ENCODE measurements at regions not wholly inside any gene's neighbourhood (a gene's known extent, or its start where the extent isn't known, plus 50 kb on each side); places are given as distances from the start of the nearest gene placed in this dataset.

- Mint-ChIP-seq H3K9me3 (peaks cover 5% of the 10 kb centered on the region), H3K36me3 (ENCODE audit: low read depth) (no peaks in the 10 kb centered on the region), H3K27me3 (no peaks in the 10 kb centered on the region), H3K27ac (no peak overlapping the region), H3K4me3 (no peak overlapping the region), H3K4me1 (ENCODE audit: low read depth) (no peaks in the 10 kb centered on the region)
- no peaks in the 10 kb centered on the region for H3K27me3 ChIP-seq (ENCODE audit: control insufficient read depth in 1 of 2, insufficient read depth in 2 of 2, low read length in 2 of 2)
- H3K4me3 ChIP-seq (ENCODE audit: low read length), result no peak overlapping the region
- no peaks in the 10 kb centered on the region for H3K9me3 ChIP-seq (ENCODE audit: control insufficient read depth in 1 of 2, insufficient read depth in 1 of 2, low read length in 2 of 2)
- POLR2A ChIA-PET, result no interaction called here
- CTCF ChIA-PET, result no interaction called here
- H3K27ac ChIP-seq (ENCODE audit: low read depth in 1 of 2, low read length in 2 of 2), result no peak overlapping the region
- intact Hi-C loops (cut with DNase I, micrococcal nuclease), result no loop called here
- no peak for DNase-seq
- no peak for ATAC-seq (ENCODE audit: poor library complexity)
- H3K36me3 ChIP-seq (ENCODE audit: insufficient read depth, low read length), result no peaks in the 10 kb centered on the region
- TF ChIP-seq CTCF (IDR thresholded peaks at IDR 0.05), result no peak
- no peaks in the 10 kb centered on the region for H3K4me1 ChIP-seq (ENCODE audit: insufficient read depth, low read length)
Observed at GRCh38 chr16:52076332-52076731, 470.6 kb downstream of the TOX3 start.

GRCh38 chr16:52074133-52074532 lies 472.8 kb downstream of the TOX3 start:
- no peaks in the 10 kb centered on the region for H3K4me1 ChIP-seq (ENCODE audit: insufficient read depth, low read length)
- H3K36me3 Mint-ChIP-seq (ENCODE audit: low read depth), result no peaks in the 10 kb centered on the region
- H3K4me3 ChIP-seq (ENCODE audit: low read length), result no peak overlapping the region
- no peak overlapping the region for H3K4me3 Mint-ChIP-seq
- ATAC-seq (ENCODE audit: poor library complexity), result no peak
- no peak for DNase-seq
- no peaks in the 10 kb centered on the region for H3K27me3 Mint-ChIP-seq
- intact Hi-C loops (cut with DNase I, micrococcal nuclease), result no loop called here
- ChIA-PET CTCF (no interaction called here), POLR2A (no interaction called here)
- no peaks in the 10 kb centered on the region for H3K27me3 ChIP-seq (ENCODE audit: control insufficient read depth in 1 of 2, insufficient read depth in 2 of 2, low read length in 2 of 2)
- H3K4me1 Mint-ChIP-seq (ENCODE audit: low read depth), result no peaks in the 10 kb centered on the region
- H3K36me3 ChIP-seq (ENCODE audit: insufficient read depth, low read length), result no peaks in the 10 kb centered on the region
- H3K27ac Mint-ChIP-seq, result no peak overlapping the region
- H3K27ac ChIP-seq (ENCODE audit: low read depth in 1 of 2, low read length in 2 of 2), result no peak overlapping the region
- no peaks in the 10 kb centered on the region for H3K9me3 Mint-ChIP-seq
- H3K9me3 ChIP-seq (ENCODE audit: control insufficient read depth in 1 of 2, insufficient read depth in 1 of 2, low read length in 2 of 2), result no peaks in the 10 kb centered on the region
- no peak for TF ChIP-seq CTCF (IDR thresholded peaks at IDR 0.05)

- ATAC-seq (ENCODE audit: poor library complexity) (no peak), DNase-seq (no peak)
- H3K4me3 ChIP-seq (ENCODE audit: low read length), result no peak overlapping the region
- ChIA-PET POLR2A (no interaction called here), CTCF (no interaction called here)
- no peak overlapping the region for H3K27ac ChIP-seq (ENCODE audit: low read depth in 1 of 2, low read length in 2 of 2)
- H3K36me3 Mint-ChIP-seq (ENCODE audit: low read depth), result no peaks in the 10 kb centered on the region
- no peaks in the 10 kb centered on the region for H3K9me3 Mint-ChIP-seq
- TF ChIP-seq CTCF (IDR thresholded peaks at IDR 0.05), result no peak
- no peak overlapping the region for H3K27ac Mint-ChIP-seq
- H3K27me3 ChIP-seq (ENCODE audit: control insufficient read depth in 1 of 2, insufficient read depth in 2 of 2, low read length in 2 of 2), result no peaks in the 10 kb centered on the region
- no peaks in the 10 kb centered on the region for H3K36me3 ChIP-seq (ENCODE audit: insufficient read depth, low read length)
- H3K4me3 Mint-ChIP-seq, result no peak overlapping the region
- no peaks in the 10 kb centered on the region for H3K27me3 Mint-ChIP-seq
- intact Hi-C loops (cut with DNase I, micrococcal nuclease), result no loop called here
- no peaks in the 10 kb centered on the region for H3K9me3 ChIP-seq (ENCODE audit: control insufficient read depth in 1 of 2, insufficient read depth in 1 of 2, low read length in 2 of 2)
- no peaks in the 10 kb centered on the region for H3K4me1 ChIP-seq (ENCODE audit: insufficient read depth, low read length)
- no peaks in the 10 kb centered on the region for H3K4me1 Mint-ChIP-seq (ENCODE audit: low read depth)
Observed at GRCh38 chr16:52073024-52073423, 473.9 kb downstream of the TOX3 start.
